HG02981 (cell line): ENCODE measurements at regions not wholly inside any gene's neighbourhood (a gene's known extent, or its start where the extent isn't known, plus 50 kb on each side); places are given as distances from the start of the nearest gene placed in this dataset.

Experiments used
- ATAC-seq: cut with Tn5 transposase; IDR thresholded peaks from one replicate; pipeline ENCODE4 v1.9.1; 2021; ENCODE audit warnings: mild to moderate bottlenecking, moderate library complexity; ENCODE audit not compliant: unreplicated experiment

DNA sequence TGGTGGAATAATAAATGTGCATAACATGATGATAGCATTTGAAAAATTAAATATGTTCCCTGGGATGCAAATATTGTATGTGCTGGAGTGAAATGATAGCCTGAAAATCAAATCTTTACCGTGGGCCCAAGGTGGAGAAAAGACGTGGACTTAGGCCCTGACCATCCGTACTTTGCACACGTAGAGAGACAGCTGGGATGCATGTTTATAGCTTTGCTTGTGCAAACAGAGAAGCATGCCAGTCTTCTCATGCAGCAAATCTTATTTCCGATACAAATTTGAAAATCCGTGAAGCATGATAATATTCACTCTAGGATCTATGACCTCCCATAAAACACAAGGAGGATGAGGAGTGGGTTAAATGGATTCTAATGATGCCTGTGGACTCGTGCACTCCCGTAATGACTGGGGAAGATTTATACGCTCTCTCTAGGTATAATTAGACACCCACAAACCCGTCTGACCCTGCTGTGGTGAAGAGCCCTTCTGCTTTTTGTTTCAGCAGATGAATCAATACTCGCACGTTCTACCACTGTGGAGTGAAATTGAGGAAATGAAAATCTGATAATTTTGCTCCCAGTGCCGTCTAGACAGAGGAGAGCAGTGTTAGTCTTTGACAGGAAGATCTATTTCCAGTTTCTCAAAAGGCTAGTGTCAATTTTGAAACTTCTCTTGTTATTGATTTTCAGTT is 810.3 kb upstream of the SALL3 start:
- no peak for ATAC-seq

DNA sequence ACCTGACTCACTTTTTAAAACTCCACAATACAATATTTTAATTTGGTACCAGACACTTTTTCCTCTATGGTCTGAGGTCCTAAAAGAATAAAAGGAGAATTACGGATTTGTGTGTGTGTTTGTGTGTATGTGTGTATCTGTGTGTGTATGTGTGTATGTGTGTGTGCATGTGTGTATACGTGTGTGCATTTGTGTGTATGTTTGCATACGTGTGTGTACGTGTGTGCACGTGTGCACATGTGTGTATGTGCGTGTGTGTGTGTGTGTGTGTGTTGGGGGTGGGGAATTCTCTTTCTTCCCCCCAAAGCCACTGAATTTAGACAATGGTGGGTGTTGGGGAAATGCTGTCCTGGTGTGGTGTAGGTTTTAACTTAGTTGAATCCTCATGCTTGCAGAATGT is 807.7 kb upstream of the SALL3 start:
- ATAC-seq: no peak

DNA sequence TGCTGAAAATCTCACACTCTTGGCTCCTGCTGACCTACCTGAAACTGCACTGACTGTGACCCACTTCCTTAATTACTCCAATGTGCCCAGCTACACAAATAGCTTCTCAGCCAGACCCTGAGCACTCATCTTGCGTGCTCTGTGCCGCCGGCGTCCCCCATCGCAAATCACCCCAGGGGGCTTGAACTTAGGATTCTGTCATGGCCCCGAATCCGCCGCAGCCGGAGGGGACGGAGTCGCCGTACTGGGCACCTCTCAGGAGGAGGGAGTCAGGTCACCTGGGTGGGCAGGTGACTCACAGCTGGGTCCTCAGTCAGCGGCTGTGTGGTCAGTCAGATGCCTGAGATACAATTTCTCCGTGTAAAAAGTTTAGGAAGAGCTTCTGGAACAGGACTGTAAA is 804.9 kb upstream of the SALL3 start:
- ATAC-seq: no peak

DNA sequence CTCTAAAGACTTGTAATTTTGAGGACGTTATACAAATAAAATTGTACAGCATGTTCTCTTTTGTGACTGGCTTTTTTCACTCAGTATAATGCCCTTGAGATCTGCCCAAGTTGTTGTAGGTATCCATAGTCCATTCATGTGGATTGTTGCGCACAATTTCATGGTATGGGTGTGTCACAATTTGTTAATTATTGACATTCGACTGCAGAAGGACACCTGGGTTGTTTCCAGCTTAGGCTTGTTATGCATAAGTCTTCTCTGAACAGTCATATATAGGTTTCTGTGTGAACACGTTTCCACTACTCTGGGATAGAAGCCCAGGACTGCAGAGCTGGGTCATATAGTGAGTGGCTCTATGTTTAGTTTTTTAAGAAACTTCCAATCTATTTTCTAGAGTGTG is 800.8 kb upstream of the SALL3 start:
- no peak for ATAC-seq

DNA sequence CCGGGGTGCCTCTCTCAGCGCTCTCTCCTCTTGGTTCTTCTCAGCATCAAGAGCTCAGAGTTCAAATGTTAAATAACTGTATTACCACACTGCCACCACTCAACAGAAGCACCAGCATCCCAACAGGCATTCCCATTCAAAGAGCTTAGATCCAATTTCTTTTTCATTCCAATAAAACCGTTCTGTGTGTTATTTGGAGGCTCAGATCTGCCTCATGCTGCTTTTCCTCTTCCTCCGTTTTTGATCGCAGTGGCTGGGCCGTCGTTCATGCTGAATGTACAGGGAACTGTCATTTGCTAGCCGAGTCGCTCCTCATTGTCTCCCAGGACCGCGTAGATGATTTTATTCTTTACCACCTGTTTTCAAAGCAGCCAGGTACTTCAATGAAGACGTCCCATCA is 798.9 kb upstream of the SALL3 start:
- no peak for ATAC-seq

DNA sequence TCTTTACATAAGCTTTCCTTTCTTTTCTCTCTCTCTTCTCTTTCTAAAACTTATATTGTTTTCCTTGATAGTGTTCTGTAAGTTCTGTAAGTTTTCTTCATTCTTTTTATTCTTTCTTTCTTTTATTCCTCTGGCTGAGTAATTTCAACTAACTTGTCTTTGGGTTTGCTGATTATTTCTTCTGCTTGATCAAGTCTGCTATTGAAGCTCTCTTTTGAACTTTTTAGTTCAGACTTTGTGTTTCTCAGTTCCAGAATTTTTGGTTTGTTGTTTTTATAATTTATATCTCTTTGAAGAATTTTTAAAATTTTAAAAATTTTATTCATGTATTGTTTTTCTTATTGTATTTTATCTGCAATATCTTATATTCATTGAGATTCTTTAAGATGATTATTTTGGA is 795.8 kb upstream of the SALL3 start:
- no peak for ATAC-seq

DNA sequence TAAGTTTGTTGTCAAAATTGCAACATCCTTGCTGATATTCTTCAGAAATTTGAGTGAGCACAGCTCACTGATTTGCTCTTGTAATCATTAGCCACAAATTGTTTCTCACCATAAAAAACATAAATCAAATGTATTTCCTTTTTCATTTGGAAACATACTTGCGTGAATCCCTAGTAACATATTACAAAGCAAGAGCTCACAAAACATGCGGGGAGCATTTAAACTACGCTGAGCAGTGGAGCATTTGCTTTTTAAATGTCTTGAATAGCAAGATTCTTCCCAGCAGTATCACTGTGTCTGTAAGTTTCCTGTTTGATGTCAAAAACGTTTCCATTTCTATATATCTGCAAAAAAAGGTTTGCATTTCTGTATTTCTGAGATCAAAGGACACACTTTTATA is 788.3 kb upstream of the SALL3 start:
- ATAC-seq: no peak

DNA sequence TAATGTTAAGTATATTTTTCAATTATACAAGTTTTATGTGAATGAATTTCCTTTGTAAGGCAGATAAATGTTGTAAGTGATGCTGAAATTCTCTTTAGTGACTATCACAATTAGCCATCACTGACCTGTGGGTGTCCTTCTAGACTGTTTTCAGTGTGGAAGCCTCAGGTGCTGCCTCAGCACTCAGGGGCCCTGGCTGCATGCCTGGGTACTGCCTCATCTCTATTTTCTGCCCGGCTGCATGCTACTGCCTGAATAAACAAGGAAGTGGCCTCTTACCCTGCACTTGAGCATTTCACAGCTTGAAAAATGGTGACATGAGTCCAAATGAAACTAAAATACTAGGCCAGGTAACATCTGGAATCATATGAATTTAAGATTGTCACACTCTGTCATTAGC is 787.6 kb upstream of the SALL3 start:
- no peak for ATAC-seq

DNA sequence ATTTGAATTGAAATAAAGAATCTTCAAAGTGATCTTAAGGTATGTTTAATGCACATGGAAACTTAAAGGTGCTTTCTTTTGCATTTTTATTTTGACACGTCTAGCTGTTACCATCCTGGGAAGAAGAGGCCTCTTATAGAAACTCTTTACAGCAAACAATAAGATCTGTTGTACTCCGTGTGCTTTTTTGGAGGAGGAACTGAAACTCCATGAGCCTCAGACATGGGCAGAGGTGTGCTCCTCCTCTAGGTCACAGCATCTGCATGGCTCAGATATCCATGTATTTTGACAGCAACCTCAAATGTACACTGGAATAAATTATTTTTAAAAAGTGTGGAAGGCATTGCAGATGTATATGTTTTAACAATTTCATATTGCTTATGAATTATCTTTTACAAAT is 783.3 kb upstream of the SALL3 start:
- no peak for ATAC-seq

DNA sequence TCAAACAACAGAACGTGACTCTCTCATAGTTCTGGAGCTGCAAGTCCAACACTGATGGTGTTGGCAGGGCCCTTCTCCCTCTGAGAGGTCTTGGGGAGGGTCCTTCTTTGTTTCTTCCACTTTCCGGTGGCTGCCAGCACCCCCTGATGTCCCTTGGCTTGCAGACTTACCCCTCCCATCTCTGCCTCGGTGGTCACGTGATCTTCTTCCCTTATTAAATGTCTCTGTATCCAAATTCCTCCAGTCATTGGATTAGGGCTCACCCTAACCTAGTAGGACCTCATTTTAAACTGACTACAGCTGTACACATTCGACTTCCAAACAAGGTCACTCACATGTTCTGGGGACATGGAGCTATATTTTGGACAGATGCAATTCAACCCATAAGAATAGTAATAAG is 780.6 kb upstream of the SALL3 start:
- ATAC-seq: no peak

DNA sequence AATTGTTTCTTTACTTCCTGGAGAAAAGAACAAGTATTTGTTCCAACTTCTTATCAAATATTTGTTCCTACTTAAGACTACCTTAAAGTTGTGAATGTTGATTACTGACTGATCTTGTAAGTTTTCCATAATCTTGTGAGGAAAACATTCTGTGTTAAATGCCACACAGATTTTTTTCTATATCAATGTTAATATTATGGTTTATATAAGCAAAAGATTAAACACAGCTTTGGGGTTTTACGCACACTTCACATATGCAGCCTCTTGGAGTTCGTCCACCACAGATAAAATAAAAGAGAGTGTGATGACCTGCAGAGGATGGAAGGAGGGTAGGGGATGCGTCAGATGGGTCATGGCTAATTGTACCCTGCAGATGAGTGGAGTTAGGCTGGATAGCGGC is 780.0 kb upstream of the SALL3 start:
- no peak for ATAC-seq

DNA sequence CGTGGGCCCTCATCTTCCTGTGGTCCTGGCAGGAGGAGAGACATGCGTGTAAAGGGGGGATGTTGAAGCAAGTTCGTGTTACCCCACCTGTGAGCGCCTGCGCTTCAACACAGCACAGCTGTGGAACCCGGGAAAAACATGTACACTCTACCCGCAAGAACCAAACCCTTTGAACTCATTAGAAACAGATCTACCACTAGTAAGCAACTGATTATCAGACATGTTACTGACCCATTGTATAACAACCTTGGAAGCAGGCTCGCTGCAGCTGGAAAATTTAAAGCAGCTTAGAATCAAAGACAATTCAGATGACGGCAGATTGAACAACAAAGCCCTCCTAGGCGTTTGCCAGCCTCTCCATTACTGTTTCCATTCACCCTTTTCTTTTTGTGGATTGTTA is 771.7 kb upstream of the SALL3 start:
- ATAC-seq: no peak

DNA sequence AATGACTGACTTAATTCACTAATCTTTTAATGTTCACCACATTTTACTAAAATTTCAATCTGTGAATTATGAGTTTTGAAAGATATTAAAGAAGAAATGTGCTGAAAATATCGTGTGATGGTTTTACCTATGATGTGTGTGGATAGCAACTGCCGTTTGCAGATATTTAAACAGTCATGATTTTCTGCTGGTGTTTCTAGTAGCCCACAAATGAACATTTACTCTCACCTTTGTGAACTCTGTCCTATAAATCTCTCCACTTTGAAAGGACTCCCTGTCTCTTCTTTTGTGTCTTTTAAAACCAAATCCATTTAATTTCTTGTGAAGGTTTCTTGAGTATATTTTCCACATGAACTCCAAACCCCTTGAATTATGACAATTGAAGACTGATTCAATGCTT is 771.2 kb upstream of the SALL3 start:
- no peak for ATAC-seq

DNA sequence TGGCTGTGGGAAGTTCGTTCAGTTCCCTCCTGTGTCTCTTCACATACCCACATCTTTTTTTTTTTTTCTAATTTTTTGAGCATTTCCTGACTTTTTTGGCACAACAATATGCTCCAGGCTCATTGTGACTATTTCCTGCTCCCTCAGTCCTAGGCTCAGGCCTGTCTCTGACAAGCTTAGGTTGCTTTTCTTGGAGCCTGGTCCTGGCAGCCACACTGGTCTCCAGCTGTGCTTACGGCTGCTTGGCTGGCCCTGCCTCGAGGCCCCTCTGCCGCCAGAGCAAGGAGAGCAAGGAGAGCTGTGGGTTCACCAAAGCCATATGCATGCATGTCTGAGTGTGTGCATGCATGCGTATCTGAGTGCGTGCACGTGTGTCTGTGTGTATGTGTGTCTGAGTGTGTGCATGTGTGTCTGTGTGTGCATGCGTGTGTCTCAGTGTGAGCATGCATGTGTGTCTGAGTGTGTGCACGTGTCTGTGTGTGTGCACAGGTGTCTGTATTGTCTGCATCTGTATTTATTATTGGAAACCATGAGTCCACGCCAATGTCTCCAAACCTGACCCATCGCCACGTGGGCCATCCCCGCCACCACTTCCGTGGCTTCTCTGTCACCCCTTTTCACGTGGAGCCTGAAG is 766.1 kb upstream of the SALL3 start:
- no peak for ATAC-seq

DNA sequence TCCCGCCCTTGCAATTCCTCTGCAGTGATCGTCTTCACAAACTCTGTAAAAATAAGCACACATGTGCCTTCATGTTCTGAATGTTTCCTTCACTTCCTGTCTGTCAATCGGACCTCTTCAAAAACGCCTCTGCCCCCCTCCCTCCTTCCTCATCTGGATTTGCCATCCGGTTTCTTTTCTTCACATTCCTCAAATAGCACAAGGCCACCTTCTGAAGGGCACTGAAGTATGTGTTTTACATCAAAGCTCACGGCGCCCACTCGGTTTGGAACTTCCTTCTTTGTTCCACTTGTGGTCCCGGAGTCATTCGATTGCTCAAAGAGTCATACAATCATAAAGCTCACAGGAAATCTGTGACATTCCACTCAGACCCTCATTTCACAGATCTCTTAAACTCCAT is 758.1 kb upstream of the SALL3 start:
- no peak for ATAC-seq

DNA sequence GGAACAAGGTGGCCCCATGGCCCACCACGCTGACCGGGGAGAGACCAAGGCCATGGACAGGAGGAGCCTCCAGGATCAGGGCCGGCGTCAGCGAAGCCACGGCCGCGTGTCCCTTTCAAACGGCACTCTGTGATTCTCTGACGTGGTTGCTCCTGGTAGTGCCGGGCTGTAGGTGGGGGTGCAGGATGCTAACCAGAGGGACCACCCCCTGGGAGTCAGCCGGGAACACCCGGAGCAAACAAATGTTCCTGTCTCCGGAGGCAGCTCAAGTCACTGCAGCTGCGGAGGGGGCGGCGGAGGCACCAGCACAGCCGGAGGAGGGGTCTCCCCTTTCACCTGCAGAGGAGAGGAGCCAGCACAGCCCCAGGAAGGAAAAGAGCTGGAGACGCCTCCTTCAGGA is 750.6 kb upstream of the SALL3 start:
- no peak for ATAC-seq

DNA sequence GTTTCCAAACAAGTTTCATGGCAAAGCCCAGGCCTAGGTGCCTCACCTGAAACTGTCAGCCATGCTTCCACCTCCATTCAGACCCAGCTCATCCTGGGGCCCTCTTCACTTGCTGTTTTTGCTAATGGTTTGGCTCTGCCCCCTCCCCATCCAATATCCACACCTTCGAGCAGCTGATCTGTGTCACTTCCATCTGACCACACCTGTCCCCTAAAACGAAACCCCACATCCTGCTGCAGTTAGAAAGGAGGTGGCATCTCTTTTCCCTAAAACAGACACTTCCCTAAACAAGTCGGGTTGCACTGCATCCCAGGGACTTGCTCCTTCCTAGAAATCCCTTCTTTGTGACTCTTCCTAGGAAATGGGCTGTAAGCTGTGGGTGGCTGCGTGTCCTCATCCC is 748.7 kb upstream of the SALL3 start:
- ATAC-seq: no peak

DNA sequence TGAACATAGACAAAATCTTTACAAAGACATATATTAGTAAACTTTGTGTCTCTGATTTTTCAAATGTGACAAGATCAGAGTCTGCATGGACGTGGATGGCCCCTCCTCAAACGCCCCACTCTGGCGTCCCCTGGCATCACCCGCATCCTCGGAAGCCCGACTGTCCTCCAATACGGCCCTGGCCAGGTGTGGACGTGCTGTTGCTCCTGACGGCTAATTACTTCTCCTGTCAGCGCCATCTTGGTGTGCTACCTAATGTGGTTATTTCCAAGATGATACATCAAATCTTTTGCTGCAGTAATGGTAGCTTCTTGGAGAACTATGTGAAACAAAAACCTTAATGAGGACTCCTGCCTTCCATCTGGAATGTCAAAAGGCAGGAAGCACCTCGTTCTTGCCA is 747.4 kb upstream of the SALL3 start:
- ATAC-seq: no peak

DNA sequence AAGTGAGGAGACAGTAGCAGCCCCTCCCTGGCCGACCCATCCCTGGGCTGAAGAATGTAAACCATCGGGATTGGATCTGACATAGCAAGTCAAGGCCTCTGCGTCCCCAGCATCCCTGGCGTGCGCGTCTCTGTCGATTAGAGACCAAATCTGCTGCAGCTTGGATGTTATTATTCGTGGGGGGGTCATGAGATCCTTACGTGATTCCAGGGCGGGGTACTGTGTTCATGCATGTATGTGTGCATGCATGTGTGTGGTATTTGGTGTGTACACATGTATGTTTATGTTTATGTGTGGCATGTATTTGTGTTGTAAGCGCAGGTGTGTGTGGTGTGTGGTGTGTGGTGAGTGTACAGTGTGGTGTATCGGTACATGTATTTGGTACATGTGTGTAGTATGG is 741.8 kb upstream of the SALL3 start:
- ATAC-seq: no peak

DNA sequence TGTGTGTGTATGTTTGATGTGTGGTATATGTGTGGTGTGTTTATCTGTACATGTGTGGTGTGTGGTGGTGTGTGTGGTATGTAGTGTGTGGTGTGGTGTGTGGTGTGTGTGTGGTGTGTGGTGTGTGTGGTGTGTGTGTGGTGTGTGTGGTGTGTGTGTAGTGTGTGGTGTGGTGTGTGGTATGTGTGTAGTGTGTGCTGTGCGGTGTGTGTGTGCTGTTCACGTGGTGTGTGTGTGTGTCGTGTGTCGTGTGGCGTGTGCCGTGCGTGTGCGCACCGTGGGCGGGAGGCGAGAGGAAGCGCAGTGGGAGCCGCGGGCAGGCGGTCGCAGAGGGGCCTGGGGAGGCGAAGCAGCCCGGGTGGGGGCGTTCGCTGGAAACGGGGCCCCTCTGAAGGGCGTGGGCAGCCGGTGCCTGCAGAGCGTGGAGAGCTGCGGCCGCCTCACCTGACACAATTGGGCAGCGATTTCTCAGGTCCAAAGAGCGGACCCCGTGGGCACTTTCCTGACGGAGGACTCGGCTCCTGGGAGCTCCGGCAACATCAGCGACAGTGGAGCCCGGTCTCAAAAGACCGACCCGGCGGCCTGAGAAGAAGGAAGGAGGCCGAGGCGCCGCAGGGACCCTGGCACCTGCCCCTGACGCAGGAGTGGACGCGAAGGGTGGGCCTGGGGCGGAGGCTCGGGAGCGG is 741.1 kb upstream of the SALL3 start:
- no peak for ATAC-seq

DNA sequence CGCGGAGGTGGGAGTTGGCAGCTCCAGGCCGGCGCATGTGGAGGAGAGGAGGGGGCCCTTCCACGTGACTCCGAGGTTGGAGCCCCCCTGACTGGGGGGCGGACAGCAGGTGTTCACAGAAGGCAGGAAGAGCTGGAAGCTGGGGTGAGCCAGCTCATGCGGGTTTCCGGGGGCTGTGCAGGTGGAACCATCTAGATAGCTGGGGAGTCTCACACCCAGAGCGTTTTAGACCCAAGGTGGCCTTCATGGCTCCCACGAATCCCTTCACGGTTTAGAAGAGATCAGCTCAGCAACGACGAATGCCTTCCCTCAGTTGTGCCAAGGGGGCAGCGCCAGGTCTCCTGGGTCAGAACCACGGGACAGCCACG is 740.5 kb upstream of the SALL3 start:
- no peak for ATAC-seq

DNA sequence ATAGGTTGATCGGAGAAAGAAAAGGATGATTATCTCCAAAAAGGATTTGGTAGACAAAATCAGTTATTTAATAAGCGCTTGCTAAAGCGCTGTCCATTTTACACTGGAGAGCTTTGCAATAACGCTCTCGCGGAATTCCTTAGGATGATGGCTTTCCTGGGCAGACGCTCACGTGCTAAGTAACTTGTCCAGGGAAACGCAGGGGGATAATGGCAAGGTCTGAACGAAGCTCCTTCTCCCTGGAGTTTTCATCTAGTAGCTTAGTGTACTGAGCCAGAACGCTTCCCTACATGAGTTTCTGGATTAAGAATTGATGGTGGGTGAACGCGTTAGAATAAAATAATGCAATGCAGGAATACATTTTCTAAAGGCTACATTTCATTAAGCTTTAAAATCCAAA is 739.5 kb upstream of the SALL3 start:
- no peak for ATAC-seq
